Natural killer cell (primary cell): ENCODE measurements at regions not wholly inside any gene's neighbourhood (a gene's known extent, or its start where the extent isn't known, plus 50 kb on each side); places are given as distances from the start of the nearest gene placed in this dataset.

ENCODE experiments used
- ATAC-seq, 3 donors: fragments of 150-1000 bp in 2 of 3; fragments of 200-7000 bp in 1 of 3; cut with Tn5 transposase; 1 replicate in 1 of 3; 2 replicates in 2 of 3; pipeline ENCODE4 v1.10.0; 2021; ENCODE audit warnings: mild to moderate bottlenecking in 2 of 3, moderate library complexity in 2 of 3
- DNase-seq, 2 donors: peaks; one replicate each; pipeline versions ENCODE4 v3.0.0 to v3.0.0-alpha.2; 2013 to 2021; ENCODE audit warnings: mixed read lengths in 1 of 2
- H3K27ac ChIP-seq: one replicate; pipeline ENCODE4 v1.5.1; 2013; ENCODE audit warnings: mild to moderate bottlenecking, low read length
- H3K27me3 ChIP-seq: one replicate; pipeline ENCODE4 v1.6.1; 2013; ENCODE audit warnings: low read length; ENCODE audit not compliant: control insufficient read depth, insufficient read depth
- H3K36me3 ChIP-seq: one replicate; pipeline ENCODE4 v1.6.1; 2013; ENCODE audit warnings: low read length; ENCODE audit not compliant: control insufficient read depth, insufficient read depth
- H3K4me1 ChIP-seq: one replicate; pipeline ENCODE4 v1.6.1; 2013; ENCODE audit warnings: low read length; ENCODE audit not compliant: control insufficient read depth, insufficient read depth
- H3K4me3 ChIP-seq: one replicate; pipeline ENCODE4 v1.5.1; 2013; ENCODE audit warnings: low read length
- H3K9me3 ChIP-seq: one replicate; pipeline ENCODE4 v1.6.1; 2013; ENCODE audit warnings: low read length; ENCODE audit not compliant: control insufficient read depth, insufficient read depth
- H3K27ac Mint-ChIP-seq, 2 donors: one replicate each; pipeline ENCODE4 v1.8.0; 2022; ENCODE audit warnings: mild to moderate bottlenecking in 2 of 2, mixed read lengths in 2 of 2, moderate library complexity in 1 of 2
- H3K27me3 Mint-ChIP-seq, 2 donors: one replicate each; pipeline ENCODE4 v1.8.0; 2022; ENCODE audit warnings: low read depth in 2 of 2, mixed read lengths in 2 of 2
- H3K36me3 Mint-ChIP-seq: one replicate; pipeline ENCODE4 v1.8.0; 2022; ENCODE audit warnings: mixed read lengths
- H3K4me1 Mint-ChIP-seq, 2 donors: one replicate each; pipeline ENCODE4 v1.8.0; 2022; ENCODE audit warnings: mixed read lengths in 2 of 2
- H3K4me3 Mint-ChIP-seq: one replicate; pipeline ENCODE4 v1.8.0; 2022; ENCODE audit warnings: mild to moderate bottlenecking, moderate library complexity, mixed read lengths
- H3K9me3 Mint-ChIP-seq, 2 donors: one replicate each; pipeline ENCODE4 v1.8.0; 2022; ENCODE audit warnings: mixed read lengths in 2 of 2
- CTCF ChIP-seq: fragments of 200-600 bp; IDR thresholded peaks from one replicate; pipeline ENCODE4 v1.8.0; 2022; ENCODE audit warnings: antibody characterized with exemption
- WGBS: methylation state at CpG from one replicate; pipeline ENCODE4 v1.1.7; 2013; ENCODE audit warnings: missing lambda C conversion rate; ENCODE audit not compliant: insufficient coverage; 5-methylcytosine and 5-hydroxymethylcytosine counted together
- intact Hi-C: fragments of 100-400 bp; cut with micrococcal nuclease; formaldehyde crosslinking; loops from one replicate; pipeline ENCODE4 v1.14.2; 2022

GRCh38 chr14:89540830-89541470, 123.9 kb upstream of the FOXN3 start:
- H3K4me1 ChIP-seq, result peaks cover 6% of the 10 kb centered on the region

GRCh38 chr14:89540009-89540829, 123.2 kb upstream of the FOXN3 start:
- Histone ChIP-seq H3K27me3 (no peaks in the 10 kb centered on the region), H3K4me3 (no peak overlapping the region), H3K27ac (no peak overlapping the region), H3K4me1 (peaks cover 6% of the 10 kb centered on the region), H3K9me3 (no peaks in the 10 kb centered on the region), H3K36me3 (no peaks in the 10 kb centered on the region)
- H3K36me3 Mint-ChIP-seq, result no peaks in the 10 kb centered on the region
- intact Hi-C loops, result no loop called here
- no peaks in the 10 kb centered on the region for H3K27me3 Mint-ChIP-seq
- peak overlapping the region; percentile 25 to 61 for H3K27ac Mint-ChIP-seq
- no peak for DNase-seq
- no peak overlapping the region for H3K4me3 Mint-ChIP-seq
- no peak for TF ChIP-seq CTCF
- H3K9me3 Mint-ChIP-seq, result no peaks in the 10 kb centered on the region
- peaks cover 68 to 70% of the 10 kb centered on the region in 2 donors for H3K4me1 Mint-ChIP-seq
- WGBS, result 89% methylated on average over 20 of the region's 20 CpGs
- no peak for ATAC-seq

More at GRCh38 chr14:89540830-89541470, 123.9 kb upstream of the FOXN3 start:
- Histone ChIP-seq H3K9me3 (no peaks in the 10 kb centered on the region), H3K4me3 (no peak overlapping the region), H3K27me3 (no peaks in the 10 kb centered on the region), H3K27ac (no peak overlapping the region), H3K36me3 (no peaks in the 10 kb centered on the region)
- no peak for TF ChIP-seq CTCF
- Mint-ChIP-seq H3K9me3 (no peaks in the 10 kb centered on the region), H3K36me3 (no peaks in the 10 kb centered on the region), H3K27me3 (no peaks in the 10 kb centered on the region), H3K27ac (peak overlapping the region; percentile 21 to 61), H3K4me3 (no peak overlapping the region), H3K4me1 (peaks cover 64 to 68% of the 10 kb centered on the region in 2 donors)
- intact Hi-C loops, result no loop called here
- ATAC-seq (no peak), DNase-seq (no peak)
- 93% methylated on average over 4 of the region's 5 CpGs for WGBS

GRCh38 chr14:89537911-89538310, 120.9 kb upstream of the FOXN3 start:
- Histone ChIP-seq H3K27me3 (no peaks in the 10 kb centered on the region), H3K27ac (no peak overlapping the region), H3K36me3 (no peaks in the 10 kb centered on the region), H3K4me1 (peaks cover 6% of the 10 kb centered on the region), H3K9me3 (no peaks in the 10 kb centered on the region), H3K4me3 (no peak overlapping the region)
- no peak for TF ChIP-seq CTCF
- DNase-seq (no peak), ATAC-seq (no peak)
- intact Hi-C loops, result no loop called here
- 94% methylated on average over 4 of the region's 4 CpGs for WGBS
- peaks cover 52 to 60% of the 10 kb centered on the region in 2 donors for H3K4me1 Mint-ChIP-seq
- no peak overlapping the region for H3K4me3 Mint-ChIP-seq
- H3K9me3 Mint-ChIP-seq, result no peaks in the 10 kb centered on the region
- no peaks in the 10 kb centered on the region for H3K27me3 Mint-ChIP-seq
- H3K27ac Mint-ChIP-seq, result no peak overlapping the region
- no peaks in the 10 kb centered on the region for H3K36me3 Mint-ChIP-seq
